K562 (cell line): ENCODE measurements at regions not wholly inside any gene's neighbourhood (a gene's known extent, or its start where the extent isn't known, plus 50 kb on each side); places are given as distances from the start of the nearest gene placed in this dataset.

Source experiments
- CEBPG ChIP-seq, 3 experiments: fragments of 200-800 bp in 1 of 3; sonication (Bioruptor generic) in 1 of 3; sonication (generic) in 1 of 3; formaldehyde crosslinking in 1 of 3; IDR thresholded peaks in 2 of 3; conservative IDR thresholded peaks in 1 of 3; 2 replicates each; pipeline versions ENCODE4 v1.6.1 to v1.8.0; 2016 to 2022; ENCODE audit warnings: missing compliant biosample characterization in 2 of 3, missing genetic modification characterization in 2 of 3, mild to moderate bottlenecking in 1 of 3, missing genetic modification reagents in 1 of 3
- CEBPZ ChIP-seq: fragments of 150-350 bp; IDR thresholded peaks from 2 replicates; pipeline ENCODE4 v1.6.1; 2014; ENCODE audit warnings: low read depth, mild to moderate bottlenecking, low read length, borderline replicate concordance
- CTBP1 ChIP-seq: fragments of 450-650 bp; IDR thresholded peaks from 2 replicates; pipeline ENCODE4 v1.6.1; 2016; ENCODE audit warnings: borderline replicate concordance
- DNMT1 ChIP-seq: fragments of 450-650 bp; IDR thresholded peaks from 2 replicates; pipeline ENCODE4 v1.6.1; 2016; ENCODE audit warnings: antibody characterized with exemption, mild to moderate bottlenecking
- EP300 ChIP-seq: IDR thresholded peaks from 2 replicates; pipeline ENCODE4 v1.6.1; 2012; ENCODE audit warnings: low read length, improper control_type of control experiment
- KLF1 ChIP-seq: fragments of 450-650 bp; IDR thresholded peaks from 2 replicates; pipeline ENCODE4 v1.6.1; 2016; ENCODE audit warnings: missing genetic modification characterization, missing compliant biosample characterization
- SFPQ ChIP-seq: fragments of 200-400 bp; formaldehyde crosslinking; IDR thresholded peaks from 2 replicates; pipeline ENCODE4 v1.6.1; 2017; ENCODE audit warnings: mild to moderate bottlenecking, low read depth, low read length, moderate library complexity
- SLC30A9 ChIP-seq: fragments of 250-450 bp; sonication (Bioruptor Pico); IDR thresholded peaks from 2 replicates; pipeline ENCODE4 v1.8.0; 2022; ENCODE audit warnings: mild to moderate bottlenecking, moderate library complexity
- SMAD1 ChIP-seq: fragments of 150-350 bp; IDR thresholded peaks from 2 replicates; pipeline ENCODE4 v1.6.1; 2014; ENCODE audit warnings: low read length, low read depth; ENCODE audit not compliant: partially characterized antibody
- TCF15 ChIP-seq: fragments of 250-450 bp; sonication (Bioruptor Pico); IDR thresholded peaks from 2 replicates; pipeline ENCODE4 v1.8.0; 2022; ENCODE audit warnings: moderate library complexity, mild to moderate bottlenecking, inconsistent platforms
- THRB ChIP-seq: fragments of 450-650 bp; formaldehyde crosslinking; conservative IDR thresholded peaks from 2 replicates; pipeline ENCODE4 v1.4.0; 2022; ENCODE audit warnings: mild to moderate bottlenecking, missing genetic modification characterization
- ZMIZ1 ChIP-seq, 2 experiments: fragments of 150-350 bp in 1 of 2; IDR thresholded peaks; 2 replicates each; pipeline ENCODE4 v1.6.1; 2012 to 2016; ENCODE audit warnings: low read depth in 2 of 2, low read length in 2 of 2, mild to moderate bottlenecking in 1 of 2, moderate library complexity in 1 of 2
- ZNF316 ChIP-seq: fragments of 450-650 bp; IDR thresholded peaks from 2 replicates; pipeline ENCODE4 v1.6.1; 2016
- ZNF354B ChIP-seq: fragments of 250-450 bp; sonication (Bioruptor Pico); IDR thresholded peaks from 2 replicates; pipeline ENCODE4 v1.4.0; 2020
- ZNF408 ChIP-seq: fragments of 250-450 bp; sonication (Bioruptor Pico); IDR thresholded peaks from 2 replicates; pipeline ENCODE4 v1.4.0; 2020; ENCODE audit warnings: low read depth, mild to moderate bottlenecking, moderate library complexity
- ZNF511 ChIP-seq: sonication (generic); formaldehyde crosslinking; IDR thresholded peaks from 2 replicates; pipeline ENCODE4 v1.8.0; 2022; ENCODE audit warnings: mild to moderate bottlenecking, missing genetic modification reagents

GRCh38 chr7:106986450-106986977 lies 58.0 kb upstream of the PRKAR2B start (continued):
- TF ChIP-seq CEBPZ: no peak
- TF ChIP-seq CEBPG (CRISPR knock-in tag; IDR thresholded peaks at IDR 0.05): no peak
- TF ChIP-seq CEBPG (tag; conservative IDR thresholded peaks at IDR 0.05 in 1 of 2, IDR thresholded peaks at IDR 0.05 in 1 of 2): no peak
- TF ChIP-seq ZNF511 (CRISPR knock-in tag): no peak; the same call in 1 of the 2 replicates
- peak; percentile 81; the same call in 1 of the 2 replicates for TF ChIP-seq THRB
- TF ChIP-seq TCF15 (CRISPR knock-in tag): no peak; the same call in 1 of the 2 replicates
- TF ChIP-seq EP300: peak; percentile 78
- no peak for TF ChIP-seq KLF1
- no peak for TF ChIP-seq SFPQ
- no peak for TF ChIP-seq SMAD1
- TF ChIP-seq CTBP1: peak; percentile 66; the same call in 1 of the 2 replicates
- no peak for TF ChIP-seq DNMT1
- TF ChIP-seq SLC30A9 (CRISPR knock-in tag): no peak
- TF ChIP-seq ZNF354B (CRISPR knock-in tag): peak; percentile 34; the same call in 1 of the 2 replicates
- peak in 1 of 2 experiments; percentile 69; a peak in 1 of 4 replicates for TF ChIP-seq ZMIZ1 (IDR thresholded peaks at IDR 0.05; ENCODE audit: low read depth in 2 of 2, low read length in 2 of 2)
- TF ChIP-seq ZNF408 (CRISPR knock-in tag): no peak
- no peak for TF ChIP-seq ZNF316
